ENCODE measurements at regions not wholly inside any gene's neighbourhood (a gene's known extent, or its start where the extent isn't known, plus 50 kb on each side); places are given as distances from the start of the nearest gene placed in this dataset.

GRCh38 chr10:104577861-104578521 is 63.1 kb upstream of the SORCS3 start:
- H3K4me3 ChIP-seq = no peak overlapping the region
- 68 to 75% (median 71%) methylated on average over 12 of the region's 12 CpGs for WGBS, 3 donors
- no peak for DNase-seq

GRCh38 chr10:104578671-104579070 is 62.4 kb upstream of the SORCS3 start:
- no peak for DNase-seq
- TF ChIP-seq CTCF (IDR thresholded peaks at IDR 0.05) = no peak
- no peak for TF ChIP-seq EP300 (IDR thresholded peaks at IDR 0.05)
- WGBS, 3 donors = 74 to 76% (median 74%) methylated on average over 7 of the region's 7 CpGs

More at GRCh38 chr10:104577861-104578521, 63.1 kb upstream of the SORCS3 start:
- no peak overlapping the region for H3K27ac ChIP-seq
- intact Hi-C loops (cut with DNase I) = no loop called here
- no peaks in the 10 kb centered on the region for H3K36me3 ChIP-seq
- TF ChIP-seq CTCF (IDR thresholded peaks at IDR 0.05) = no peak
- no peak for TF ChIP-seq EP300 (IDR thresholded peaks at IDR 0.05)
- no peak for TF ChIP-seq POLR2A (IDR thresholded peaks at IDR 0.05)
- H3K4me1 ChIP-seq (ENCODE audit: insufficient read depth) = no peaks in the 10 kb centered on the region
- no peaks in the 10 kb centered on the region for H3K9me3 ChIP-seq
- no peaks in the 10 kb centered on the region for H3K27me3 ChIP-seq

GRCh38 chr10:104579136-104579535 is 62.0 kb upstream of the SORCS3 start:
- Histone ChIP-seq H3K36me3 (no peaks in the 10 kb centered on the region), H3K9me3 (no peaks in the 10 kb centered on the region), H3K27ac (no peak overlapping the region), H3K4me3 (no peak overlapping the region), H3K4me1 (ENCODE audit: insufficient read depth) (no peaks in the 10 kb centered on the region), H3K27me3 (no peaks in the 10 kb centered on the region)
- 63 to 64% (median 64%) methylated on average over 6 of the region's 6 CpGs for WGBS, 3 donors
- no peak for DNase-seq
- no peak for TF ChIP-seq CTCF (IDR thresholded peaks at IDR 0.05)
- TF ChIP-seq EP300 (IDR thresholded peaks at IDR 0.05) = no peak
- no peak for TF ChIP-seq POLR2A (IDR thresholded peaks at IDR 0.05)
- intact Hi-C loops (cut with DNase I) = no loop called here

More at GRCh38 chr10:104578671-104579070, 62.4 kb upstream of the SORCS3 start:
- no peak overlapping the region for H3K4me3 ChIP-seq
- H3K27ac ChIP-seq = no peak overlapping the region
- H3K27me3 ChIP-seq = no peaks in the 10 kb centered on the region
- H3K4me1 ChIP-seq (ENCODE audit: insufficient read depth) = no peaks in the 10 kb centered on the region
- no peaks in the 10 kb centered on the region for H3K36me3 ChIP-seq
- intact Hi-C loops (cut with DNase I) = no loop called here
- no peaks in the 10 kb centered on the region for H3K9me3 ChIP-seq

GRCh38 chr10:104580321-104580720 is 60.8 kb upstream of the SORCS3 start:
- Histone ChIP-seq H3K4me3 (no peak overlapping the region), H3K27ac (no peak overlapping the region), H3K9me3 (no peaks in the 10 kb centered on the region), H3K4me1 (ENCODE audit: insufficient read depth) (no peaks in the 10 kb centered on the region), H3K36me3 (no peaks in the 10 kb centered on the region), H3K27me3 (no peaks in the 10 kb centered on the region)
- TF ChIP-seq EP300 (IDR thresholded peaks at IDR 0.05) = no peak
- TF ChIP-seq POLR2A (IDR thresholded peaks at IDR 0.05) = no peak
- TF ChIP-seq CTCF (IDR thresholded peaks at IDR 0.05) = no peak
- DNase-seq = no peak
- intact Hi-C loops (cut with DNase I) = no loop called here
- WGBS, 3 donors = 10 to 20% (median 12%) methylated on average over 13 of the region's 13 CpGs
